Right renal cortex interstitium (tissue), 3 donors: ENCODE measurements at regions not wholly inside any gene's neighbourhood (a gene's known extent, or its start where the extent isn't known, plus 50 kb on each side); places are given as distances from the start of the nearest gene placed in this dataset.
"Not testable (repeated sequence)": the region's sequence is repeated elsewhere in the genome, so short reads cannot be mapped to it uniquely, and the experiment has no call there.

Experiments used
- DNase-seq, 3 donors: peaks; one replicate each; pipeline ENCODE4 v3.0.0-alpha.2; 2013; ENCODE audit warnings: low read depth in 3 of 3, low spot score in 2 of 3

- DNase-seq, result not testable (repeated sequence)
Observed at GRCh38 chr1:25171013-25171412, 61.3 kb downstream of the SYF2 start.

GRCh38 chr1:25170439-25170838 lies 61.9 kb downstream of the SYF2 start:
- DNase-seq, result no peak

GRCh38 chr1:25169610-25170009 lies 62.7 kb downstream of the SYF2 start:
- no peak for DNase-seq

GRCh38 chr1:25169168-25169567 lies 63.1 kb downstream of the SYF2 start:
- no peak for DNase-seq

- no peak for DNase-seq
Observed at GRCh38 chr1:25168193-25169071, 63.9 kb downstream of the SYF2 start.

GRCh38 chr1:25167269-25168192 lies 64.8 kb downstream of the SYF2 start:
- DNase-seq, result no peak

GRCh38 chr1:25166847-25167246 lies 65.5 kb downstream of the SYF2 start:
- no peak for DNase-seq

GRCh38 chr1:25163986-25164385 lies 68.3 kb downstream of the SYF2 start:
- DNase-seq, result no peak

GRCh38 chr1:25161981-25162380 lies 70.3 kb downstream of the SYF2 start:
- DNase-seq, result no peak

GRCh38 chr1:25157846-25158245 lies 74.5 kb downstream of the SYF2 start:
- no peak for DNase-seq

- DNase-seq, result no peak
Observed at GRCh38 chr1:25150985-25151495, 81.3 kb downstream of the SYF2 start.

GRCh38 chr1:25148673-25149300 lies 83.5 kb downstream of the SYF2 start:
- DNase-seq, result no peak

- no peak for DNase-seq
Observed at GRCh38 chr1:25146451-25146855, 85.8 kb downstream of the SYF2 start.

- no peak for DNase-seq
Observed at GRCh38 chr1:25145775-25146393, 86.4 kb downstream of the SYF2 start.

GRCh38 chr1:25140073-25140797 lies 92.1 kb downstream of the SYF2 start:
- DNase-seq, result no peak

GRCh38 chr1:25137521-25138395 lies 94.5 kb downstream of the SYF2 start:
- DNase-seq, result no peak

- DNase-seq, result no peak
Observed at GRCh38 chr1:25137106-25137505, 95.2 kb downstream of the SYF2 start.

- DNase-seq, result no peak
Observed at GRCh38 chr1:25135909-25136308, 96.4 kb downstream of the SYF2 start.
